Trophoblast cell (in vitro differentiated cells and primary cell): ENCODE measurements at regions not wholly inside any gene's neighbourhood (a gene's known extent, or its start where the extent isn't known, plus 50 kb on each side); places are given as distances from the start of the nearest gene placed in this dataset.

ENCODE experiments used
- DNase-seq, 2 donors: peaks; one replicate each; pipeline ENCODE4 v3.0.0-alpha.2; 2016
- H2AFZ ChIP-seq: 2 replicates; pipeline ENCODE4 v1.6.1; 2013; ENCODE audit warnings: low read length, moderate library complexity, mild to moderate bottlenecking; ENCODE audit not compliant: insufficient read depth, poor library complexity
- H2AK5ac ChIP-seq: 2 replicates; pipeline ENCODE4 v1.6.1; 2013; ENCODE audit warnings: mild to moderate bottlenecking, low read length
- H2BK120ac ChIP-seq: 2 replicates; pipeline ENCODE4 v1.6.1; 2013; ENCODE audit warnings: low read length, mild to moderate bottlenecking, moderate library complexity; ENCODE audit not compliant: insufficient read depth, poor library complexity
- H2BK12ac ChIP-seq: 2 replicates; pipeline ENCODE4 v1.6.1; 2013; ENCODE audit warnings: mild to moderate bottlenecking, low read length, moderate library complexity
- H2BK5ac ChIP-seq: 2 replicates; pipeline ENCODE4 v1.6.1; 2013; ENCODE audit warnings: low read length, low read depth, moderate library complexity, mild to moderate bottlenecking; ENCODE audit not compliant: poor library complexity
- H3K14ac ChIP-seq: 2 replicates; pipeline ENCODE4 v1.6.1; 2013; ENCODE audit warnings: mild to moderate bottlenecking, low read length
- H3K18ac ChIP-seq: 2 replicates; pipeline ENCODE4 v1.6.1; 2013; ENCODE audit warnings: mild to moderate bottlenecking, low read length
- H3K23ac ChIP-seq: 2 replicates; pipeline ENCODE4 v1.6.1; 2013; ENCODE audit warnings: low read length
- H3K27ac ChIP-seq: 2 replicates; pipeline ENCODE4 v1.5.1; 2013; ENCODE audit warnings: low read depth, mild to moderate bottlenecking, inconsistent platforms, low read length, moderate library complexity
- H3K27me3 ChIP-seq: 2 replicates; pipeline ENCODE4 v1.6.1; 2013; ENCODE audit warnings: inconsistent platforms, mild to moderate bottlenecking, low read length, moderate library complexity; ENCODE audit not compliant: insufficient read depth
- H3K36me3 ChIP-seq, 2 experiments: 1 replicate in 1 of 2; 2 replicates in 1 of 2; pipeline ENCODE4 v1.6.1; 2013; ENCODE audit warnings: low read length in 2 of 2, mild to moderate bottlenecking in 2 of 2, moderate library complexity in 1 of 2; ENCODE audit not compliant: insufficient read depth in 2 of 2, control insufficient read depth in 1 of 2
- H3K4ac ChIP-seq: 2 replicates; pipeline ENCODE4 v1.6.1; 2013; ENCODE audit warnings: low read depth, mild to moderate bottlenecking, low read length, moderate library complexity
- H3K4me1 ChIP-seq, 2 experiments: 1 replicate in 1 of 2; 2 replicates in 1 of 2; pipeline ENCODE4 v1.6.1; 2013; ENCODE audit warnings: low read length in 2 of 2, mild to moderate bottlenecking in 2 of 2, moderate library complexity in 1 of 2; ENCODE audit not compliant: insufficient read depth in 2 of 2, control insufficient read depth in 1 of 2
- H3K4me2 ChIP-seq: 2 replicates; pipeline ENCODE4 v1.6.1; 2013; ENCODE audit warnings: inconsistent platforms, mild to moderate bottlenecking, low read length, moderate library complexity
- H3K4me3 ChIP-seq: 2 replicates; pipeline ENCODE4 v1.5.1; 2013; ENCODE audit warnings: mild to moderate bottlenecking, low read depth, low read length, inconsistent platforms
- H3K79me1 ChIP-seq: one replicate; pipeline ENCODE4 v1.6.1; 2013; ENCODE audit warnings: low read length
- H3K79me2 ChIP-seq: 2 replicates; pipeline ENCODE4 v1.6.1; 2013; ENCODE audit warnings: low read length, mild to moderate bottlenecking; ENCODE audit not compliant: control insufficient read depth, insufficient read depth, poor library complexity
- H3K9ac ChIP-seq: 2 replicates; pipeline ENCODE4 v1.6.1; 2013; ENCODE audit warnings: mild to moderate bottlenecking, low read length
- H3K9me3 ChIP-seq: 2 replicates; pipeline ENCODE4 v1.6.1; 2013; ENCODE audit warnings: low read depth, mild to moderate bottlenecking, control low read depth, inconsistent platforms, low read length; ENCODE audit not compliant: insufficient read depth
- H4K12ac ChIP-seq: 2 replicates; pipeline ENCODE4 v1.6.1; 2013; ENCODE audit warnings: low read depth, mild to moderate bottlenecking, low read length, moderate library complexity
- H4K8ac ChIP-seq: 2 replicates; pipeline ENCODE4 v1.6.1; 2013; ENCODE audit warnings: low read depth, mild to moderate bottlenecking, low read length, moderate library complexity
- H4K91ac ChIP-seq: one replicate; pipeline ENCODE4 v1.6.1; 2013; ENCODE audit warnings: low read depth, mild to moderate bottlenecking, low read length, moderate library complexity
- WGBS: extraction: QIAGEN DNeasy Blood & Tissue Kit; methylation state at CpG from one replicate; pipeline ENCODE4 v1.1.7; 2013; ENCODE audit warnings: missing lambda C conversion rate; ENCODE audit not compliant: insufficient read length, insufficient coverage; ENCODE audit errors: extremely low coverage; 5-methylcytosine and 5-hydroxymethylcytosine counted together

GRCh38 chr7:13633857-13634256 lies 355.6 kb downstream of the ETV1 start:
- H3K79me2 ChIP-seq: no peaks in the 10 kb centered on the region
- H3K18ac ChIP-seq: no peak overlapping the region
- no peaks in the 10 kb centered on the region for H3K9me3 ChIP-seq
- H3K14ac ChIP-seq: no peak overlapping the region
- H3K23ac ChIP-seq: no peak overlapping the region
- no peaks in the 10 kb centered on the region for H3K4me1 ChIP-seq
- no peak overlapping the region for H3K9ac ChIP-seq
- no peak overlapping the region for H4K8ac ChIP-seq
- no peak overlapping the region for H2BK5ac ChIP-seq
- no peak for DNase-seq
- H3K27ac ChIP-seq: no peak overlapping the region
- no peaks in the 10 kb centered on the region for H3K36me3 ChIP-seq
- no peak overlapping the region for H2BK12ac ChIP-seq
- H2AFZ ChIP-seq: no peak overlapping the region
- H3K27me3 ChIP-seq: no peaks in the 10 kb centered on the region
- H3K4me2 ChIP-seq: no peak overlapping the region
- H4K12ac ChIP-seq: no peak overlapping the region
- H4K91ac ChIP-seq: no peak overlapping the region
- H2BK120ac ChIP-seq: no peak overlapping the region
- no peak overlapping the region for H2AK5ac ChIP-seq
- no peak overlapping the region for H3K4me3 ChIP-seq
- no CpG with 5 or more reads among the region's 3 CpGs for WGBS
- no peaks in the 10 kb centered on the region for H3K79me1 ChIP-seq
- no peak overlapping the region for H3K4ac ChIP-seq

DNA sequence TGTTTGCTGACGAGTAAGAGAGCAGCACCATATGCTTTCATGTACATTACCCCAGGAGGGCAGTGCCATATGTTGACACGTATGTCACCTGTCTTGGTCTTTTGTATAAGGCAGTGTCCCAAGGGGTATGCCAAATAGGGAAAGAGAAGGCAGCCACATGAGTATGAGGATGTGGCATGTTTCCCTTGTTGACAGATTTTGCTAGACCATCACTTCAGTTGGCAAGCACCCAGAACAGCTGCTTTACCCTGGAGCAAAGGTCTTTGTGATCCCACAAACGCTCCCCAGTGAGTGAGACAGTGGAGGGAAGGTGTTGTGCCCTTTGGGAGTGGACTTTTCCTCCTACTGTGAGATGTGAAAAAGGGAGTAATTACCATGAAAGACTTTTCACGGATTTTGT lies 350.1 kb downstream of the ETV1 start:
- Histone ChIP-seq H2BK12ac (no peak overlapping the region), H3K36me3 (no peaks in the 10 kb centered on the region), H4K91ac (no peak overlapping the region), H4K8ac (no peak overlapping the region), H3K23ac (no peak overlapping the region), H4K12ac (no peak overlapping the region), H3K79me2 (no peaks in the 10 kb centered on the region), H3K9ac (no peak overlapping the region), H3K9me3 (no peaks in the 10 kb centered on the region), H3K4ac (no peak overlapping the region), H3K18ac (no peak overlapping the region), H3K14ac (no peak overlapping the region), H3K4me1 (no peaks in the 10 kb centered on the region), H3K4me3 (no peak overlapping the region), H2BK5ac (no peak overlapping the region), H2AK5ac (no peak overlapping the region), H2BK120ac (no peak overlapping the region), H3K27ac (no peak overlapping the region), H3K27me3 (no peaks in the 10 kb centered on the region), H3K79me1 (no peaks in the 10 kb centered on the region), H3K4me2 (no peak overlapping the region), H2AFZ (no peak overlapping the region)
- DNase-seq: no peak
- no CpG with 5 or more reads among the region's 4 CpGs for WGBS

DNA sequence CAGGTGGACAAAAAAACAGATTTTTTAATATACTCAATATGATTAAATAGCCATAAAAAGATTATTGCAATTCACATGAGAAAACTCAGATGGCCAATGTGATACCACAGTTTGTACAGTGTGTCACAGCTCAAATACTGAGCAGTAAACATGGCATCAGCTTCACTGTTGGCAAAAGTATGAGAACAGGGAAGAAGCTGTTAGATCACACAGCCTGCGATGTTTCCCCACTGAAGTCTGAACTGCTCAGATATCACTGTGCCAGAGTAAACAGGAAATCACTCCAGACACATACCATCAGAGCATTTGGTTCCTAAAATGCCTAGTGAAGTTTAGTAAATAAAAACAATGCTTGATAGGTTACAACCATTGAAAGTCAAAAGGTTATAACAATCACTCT lies 347.8 kb downstream of the ETV1 start:
- no CpG with 5 or more reads among the region's 1 CpG for WGBS
- no peak for DNase-seq
- H3K36me3 ChIP-seq: no peaks in the 10 kb centered on the region
- H2BK5ac ChIP-seq: no peak overlapping the region
- no peak overlapping the region for H3K4me3 ChIP-seq
- H4K91ac ChIP-seq: no peak overlapping the region
- no peak overlapping the region for H3K27ac ChIP-seq
- no peak overlapping the region for H4K12ac ChIP-seq
- no peak overlapping the region for H2AK5ac ChIP-seq
- H2AFZ ChIP-seq: no peak overlapping the region
- H2BK120ac ChIP-seq: no peak overlapping the region
- H3K4ac ChIP-seq: no peak overlapping the region
- no peaks in the 10 kb centered on the region for H3K79me1 ChIP-seq
- no peak overlapping the region for H3K23ac ChIP-seq
- H3K9ac ChIP-seq: no peak overlapping the region
- no peak overlapping the region for H3K14ac ChIP-seq
- no peaks in the 10 kb centered on the region for H3K79me2 ChIP-seq
- H4K8ac ChIP-seq: no peak overlapping the region
- no peaks in the 10 kb centered on the region for H3K9me3 ChIP-seq
- no peak overlapping the region for H3K4me2 ChIP-seq
- no peak overlapping the region for H2BK12ac ChIP-seq
- H3K27me3 ChIP-seq: no peaks in the 10 kb centered on the region
- H3K18ac ChIP-seq: no peak overlapping the region
- no peaks in the 10 kb centered on the region for H3K4me1 ChIP-seq

GRCh38 chr7:13651167-13651566 lies 338.3 kb downstream of the ETV1 start:
- Histone ChIP-seq H3K79me2 (no peaks in the 10 kb centered on the region), H3K4me2 (no peak overlapping the region), H3K23ac (no peak overlapping the region), H4K12ac (no peak overlapping the region), H3K36me3 (no peaks in the 10 kb centered on the region), H4K91ac (no peak overlapping the region), H3K18ac (no peak overlapping the region), H3K9me3 (no peaks in the 10 kb centered on the region), H3K4me1 (no peaks in the 10 kb centered on the region), H2AK5ac (no peak overlapping the region), H2BK120ac (no peak overlapping the region), H3K4ac (no peak overlapping the region), H3K27me3 (no peaks in the 10 kb centered on the region), H2BK5ac (no peak overlapping the region), H3K9ac (no peak overlapping the region), H3K14ac (no peak overlapping the region), H2BK12ac (no peak overlapping the region), H3K4me3 (no peak overlapping the region), H4K8ac (no peak overlapping the region), H2AFZ (no peak overlapping the region), H3K79me1 (no peaks in the 10 kb centered on the region), H3K27ac (no peak overlapping the region)
- DNase-seq: no peak
- no CpG with 5 or more reads among the region's 1 CpG for WGBS
